ENCODE measurements at regions not wholly inside any gene's neighbourhood (a gene's known extent, or its start where the extent isn't known, plus 50 kb on each side); places are given as distances from the start of the nearest gene placed in this dataset.

- no peaks in the 10 kb centered on the region for H4K20me1 ChIP-seq (ENCODE audit: insufficient read depth, low read length)
- no peak for TF ChIP-seq EZH2phosphoT487 (IDR thresholded peaks at IDR 0.05; ENCODE audit: borderline replicate concordance, low read depth, low read length)
- no peak overlapping the region for H3K4me3 ChIP-seq (ENCODE audit: low read depth, low read length, poor library complexity, severe bottlenecking)
- H3K36me3 ChIP-seq (ENCODE audit: insufficient read depth, low read length): no peaks in the 10 kb centered on the region
- no TSS peak for BruUV-seq (replicated peaks)
- H3K9me3 ChIP-seq (ENCODE audit: low read length): no peaks in the 10 kb centered on the region
- POLR2A ChIA-PET: interaction anchor here (0.7 to 1.8 kb wide), 5 partner anchors 8 to 1679 kb away, joined by 3 to 5 read pairs (median 4); no protein-coding TSS in a partner anchor
- H3K79me2 ChIP-seq (ENCODE audit: insufficient read depth, low read depth, low read length): no peaks in the 10 kb centered on the region
- no peaks in the 10 kb centered on the region for H3K4me1 ChIP-seq (ENCODE audit: insufficient read depth, low read length, poor library complexity, severe bottlenecking)
- DNase-seq (ENCODE audit: low spot score): no peak
- CTCF ChIA-PET (ENCODE audit: unreplicated experiment): no interaction called here
- no peak overlapping the region for H2AFZ ChIP-seq (ENCODE audit: low read length)
- intact Hi-C loops (cut with micrococcal nuclease; ENCODE audit: unreplicated experiment): no loop called here
- H3K27ac ChIP-seq (ENCODE audit: low read depth, low read length, poor library complexity, severe bottlenecking): no peak overlapping the region
- H3K9me2 ChIP-seq (ENCODE audit: insufficient read depth, low read length): no peaks in the 10 kb centered on the region
- no peak overlapping the region for H3K4me2 ChIP-seq (ENCODE audit: low read length)
Observed at GRCh38 chr12:98388126-98388525, 127.3 kb upstream of the TMPO start.

- Histone ChIP-seq H4K20me1 (ENCODE audit: insufficient read depth, low read length) (no peaks in the 10 kb centered on the region), H3K79me2 (ENCODE audit: insufficient read depth, low read depth, low read length) (no peaks in the 10 kb centered on the region), H3K9me2 (ENCODE audit: insufficient read depth, low read length) (no peaks in the 10 kb centered on the region), H3K4me1 (ENCODE audit: insufficient read depth, low read length, poor library complexity, severe bottlenecking) (no peaks in the 10 kb centered on the region), H3K4me2 (ENCODE audit: low read length) (no peak overlapping the region), H2AFZ (ENCODE audit: low read length) (no peak overlapping the region), H3K4me3 (ENCODE audit: low read depth, low read length, poor library complexity, severe bottlenecking) (no peak overlapping the region), H3K9me3 (ENCODE audit: low read length) (no peaks in the 10 kb centered on the region), H3K27ac (ENCODE audit: low read depth, low read length, poor library complexity, severe bottlenecking) (no peak overlapping the region), H3K36me3 (ENCODE audit: insufficient read depth, low read length) (no peaks in the 10 kb centered on the region)
- no TSS peak for BruUV-seq (replicated peaks)
- ChIA-PET CTCF (ENCODE audit: unreplicated experiment) (no interaction called here), POLR2A (interaction anchor here (1.1 to 1.8 kb wide), 2 partner anchors 10 to 373 kb away, joined by 3 to 5 read pairs; no protein-coding TSS in a partner anchor)
- TF ChIP-seq CTCF (conservative IDR thresholded peaks at IDR 0.05; ENCODE audit: low read length): no peak
- TF ChIP-seq EZH2phosphoT487 (IDR thresholded peaks at IDR 0.05; ENCODE audit: borderline replicate concordance, low read depth, low read length): no peak
- DNase-seq (ENCODE audit: low spot score): no peak
- intact Hi-C loops (cut with micrococcal nuclease; ENCODE audit: unreplicated experiment): no loop called here
Observed at GRCh38 chr12:98389593-98389992, 125.8 kb upstream of the TMPO start.

- Histone ChIP-seq H3K36me3 (ENCODE audit: insufficient read depth, low read length) (no peaks in the 10 kb centered on the region), H4K20me1 (ENCODE audit: insufficient read depth, low read length) (no peaks in the 10 kb centered on the region), H3K27ac (ENCODE audit: low read depth, low read length, poor library complexity, severe bottlenecking) (peak overlapping the region; percentile 31), H3K79me2 (ENCODE audit: insufficient read depth, low read depth, low read length) (no peaks in the 10 kb centered on the region), H3K4me3 (ENCODE audit: low read depth, low read length, poor library complexity, severe bottlenecking) (peak overlapping the region; percentile 62), H3K9me2 (ENCODE audit: insufficient read depth, low read length) (no peaks in the 10 kb centered on the region), H3K4me2 (ENCODE audit: low read length) (peak overlapping the region; percentile 77), H3K4me1 (ENCODE audit: insufficient read depth, low read length, poor library complexity, severe bottlenecking) (peaks cover 50% of the 10 kb centered on the region), H3K9me3 (ENCODE audit: low read length) (no peaks in the 10 kb centered on the region), H2AFZ (ENCODE audit: low read length) (peak overlapping the region; percentile 83)
- intact Hi-C loops (cut with micrococcal nuclease; ENCODE audit: unreplicated experiment): loop anchor here (2.0 to 10.0 kb wide), 5 partner anchors 25 to 1823 kb away; no protein-coding TSS in a partner anchor
- BruUV-seq (replicated peaks): no TSS peak
- TF ChIP-seq CTCF (conservative IDR thresholded peaks at IDR 0.05; ENCODE audit: low read length) (peak; percentile 92), EZH2phosphoT487 (IDR thresholded peaks at IDR 0.05; ENCODE audit: borderline replicate concordance, low read depth, low read length) (no peak)
- ChIA-PET POLR2A (interaction anchor here (0.6 to 1.6 kb wide), 2 partner anchors 8 to 335 kb away, joined by 4 to 5 read pairs; no protein-coding TSS in a partner anchor), CTCF (ENCODE audit: unreplicated experiment) (no interaction called here)
- DNase-seq (ENCODE audit: low spot score): peak; percentile 89
Observed at GRCh38 chr12:98397323-98398105, 117.9 kb upstream of the TMPO start.
